RWPE2 (cell line): ENCODE measurements at regions not wholly inside any gene's neighbourhood (a gene's known extent, or its start where the extent isn't known, plus 50 kb on each side); places are given as distances from the start of the nearest gene placed in this dataset.

Experiments
- ATAC-seq: fragments of 200-7000 bp; cut with Tn5 transposase; 3 replicates; pipeline ENCODE4 v1.9.1; 2021; ENCODE audit warnings: low read depth
- DNase-seq: peaks from one replicate; pipeline ENCODE4 v3.0.0-alpha.2; 2020; ENCODE audit warnings: low spot score
- H3K27ac ChIP-seq: fragments of 450-650 bp; 2 replicates; pipeline ENCODE4 v1.5.1; 2017; ENCODE audit warnings: mild to moderate bottlenecking; ENCODE audit not compliant: poor library complexity, severe bottlenecking
- H3K27me3 ChIP-seq: fragments of 250-450 bp; sonication (Bioruptor Pico); 2 replicates; pipeline ENCODE4 v1.5.1; 2021; ENCODE audit warnings: mild to moderate bottlenecking, moderate library complexity; ENCODE audit not compliant: insufficient read depth, poor library complexity, severe bottlenecking
- H3K36me3 ChIP-seq: fragments of 250-450 bp; sonication (Bioruptor Pico); 2 replicates; pipeline ENCODE4 v1.5.1; 2020; ENCODE audit warnings: low read depth, mild to moderate bottlenecking, moderate library complexity
- H3K4me1 ChIP-seq: fragments of 250-450 bp; sonication (Bioruptor Pico); 2 replicates; pipeline ENCODE4 v1.5.1; 2021; ENCODE audit warnings: mild to moderate bottlenecking, moderate library complexity; ENCODE audit not compliant: insufficient read depth, poor library complexity, severe bottlenecking
- H3K4me3 ChIP-seq: fragments of 250-450 bp; sonication (Bioruptor Pico); 2 replicates; pipeline ENCODE4 v1.5.1; 2021; ENCODE audit warnings: mild to moderate bottlenecking, moderate library complexity; ENCODE audit not compliant: severe bottlenecking
- H3K9me3 ChIP-seq: fragments of 250-450 bp; sonication (Bioruptor Pico); 2 replicates; pipeline ENCODE4 v1.5.1; 2021; ENCODE audit warnings: mild to moderate bottlenecking, moderate library complexity; ENCODE audit not compliant: severe bottlenecking
- TF ChIP-seq, protein P1 (sequence below): fragments of 450-650 bp; IDR thresholded peaks from one replicate; pipeline ENCODE4 v1.5.1; 2017; ENCODE audit warnings: mild to moderate bottlenecking, moderate library complexity; ENCODE audit not compliant: poor library complexity, severe bottlenecking

DNA sequence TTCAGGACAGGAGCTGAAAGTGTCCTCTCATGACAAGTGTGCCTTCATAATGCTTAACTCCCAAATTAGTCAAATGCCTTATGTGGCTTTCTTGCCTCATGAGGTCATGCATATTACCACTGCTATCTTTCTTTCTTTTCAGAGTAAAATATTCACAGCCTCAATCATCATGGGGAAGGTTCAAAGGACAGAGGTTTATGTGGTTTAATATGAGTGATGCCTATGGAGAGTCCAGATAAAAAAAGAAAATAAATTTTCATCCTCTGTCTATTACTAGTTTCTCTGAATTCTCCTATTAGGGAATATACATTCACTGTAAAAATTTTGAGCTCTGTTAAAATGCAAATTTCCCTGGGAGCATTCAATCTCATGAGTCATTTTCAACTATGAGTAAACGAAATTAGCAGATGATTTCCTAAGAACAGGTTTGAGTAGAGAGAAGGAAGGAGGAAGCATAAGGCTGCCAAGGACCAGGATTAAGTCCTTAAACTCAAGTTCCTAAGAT is 396.9 kb upstream of the ADGRB3 start:
- Histone ChIP-seq H3K9me3 (no peaks in the 10 kb centered on the region), H3K27ac (no peak overlapping the region), H3K27me3 (no peaks in the 10 kb centered on the region), H3K36me3 (no peaks in the 10 kb centered on the region), H3K4me3 (no peak overlapping the region), H3K4me1 (peaks cover 22% of the 10 kb centered on the region)
- TF ChIP-seq, protein P1, sequence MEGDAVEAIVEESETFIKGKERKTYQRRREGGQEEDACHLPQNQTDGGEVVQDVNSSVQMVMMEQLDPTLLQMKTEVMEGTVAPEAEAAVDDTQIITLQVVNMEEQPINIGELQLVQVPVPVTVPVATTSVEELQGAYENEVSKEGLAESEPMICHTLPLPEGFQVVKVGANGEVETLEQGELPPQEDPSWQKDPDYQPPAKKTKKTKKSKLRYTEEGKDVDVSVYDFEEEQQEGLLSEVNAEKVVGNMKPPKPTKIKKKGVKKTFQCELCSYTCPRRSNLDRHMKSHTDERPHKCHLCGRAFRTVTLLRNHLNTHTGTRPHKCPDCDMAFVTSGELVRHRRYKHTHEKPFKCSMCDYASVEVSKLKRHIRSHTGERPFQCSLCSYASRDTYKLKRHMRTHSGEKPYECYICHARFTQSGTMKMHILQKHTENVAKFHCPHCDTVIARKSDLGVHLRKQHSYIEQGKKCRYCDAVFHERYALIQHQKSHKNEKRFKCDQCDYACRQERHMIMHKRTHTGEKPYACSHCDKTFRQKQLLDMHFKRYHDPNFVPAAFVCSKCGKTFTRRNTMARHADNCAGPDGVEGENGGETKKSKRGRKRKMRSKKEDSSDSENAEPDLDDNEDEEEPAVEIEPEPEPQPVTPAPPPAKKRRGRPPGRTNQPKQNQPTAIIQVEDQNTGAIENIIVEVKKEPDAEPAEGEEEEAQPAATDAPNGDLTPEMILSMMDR, result no peak
- DNase-seq, result no peak
- ATAC-seq, result peak; percentile 54; the same call in 2 of the 3 replicates

DNA sequence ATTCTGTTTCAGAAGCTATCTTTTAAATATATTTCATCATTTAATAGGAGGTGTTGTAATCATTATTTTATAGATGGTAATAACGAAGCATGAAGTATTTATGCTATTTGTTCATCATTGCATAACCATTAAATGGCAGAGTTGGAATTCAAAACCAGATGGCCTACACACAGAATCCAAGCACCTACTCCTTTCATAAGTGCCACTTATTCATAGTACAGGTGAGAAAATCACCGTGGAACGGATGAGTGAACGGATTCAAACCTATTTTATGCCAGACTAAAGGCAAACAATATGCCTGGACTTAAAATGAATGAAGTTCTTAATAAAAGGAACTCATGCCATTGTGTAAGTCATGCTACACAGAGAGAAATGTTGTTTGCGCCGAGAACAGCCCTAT is 397.9 kb upstream of the ADGRB3 start:
- H3K27ac ChIP-seq, result no peak overlapping the region
- H3K4me3 ChIP-seq, result no peak overlapping the region
- TF ChIP-seq, protein P1, result no peak
- peaks cover 22% of the 10 kb centered on the region for H3K4me1 ChIP-seq
- no peaks in the 10 kb centered on the region for H3K9me3 ChIP-seq
- DNase-seq (no peak), ATAC-seq (no peak)
- H3K27me3 ChIP-seq, result no peaks in the 10 kb centered on the region
- no peaks in the 10 kb centered on the region for H3K36me3 ChIP-seq

DNA sequence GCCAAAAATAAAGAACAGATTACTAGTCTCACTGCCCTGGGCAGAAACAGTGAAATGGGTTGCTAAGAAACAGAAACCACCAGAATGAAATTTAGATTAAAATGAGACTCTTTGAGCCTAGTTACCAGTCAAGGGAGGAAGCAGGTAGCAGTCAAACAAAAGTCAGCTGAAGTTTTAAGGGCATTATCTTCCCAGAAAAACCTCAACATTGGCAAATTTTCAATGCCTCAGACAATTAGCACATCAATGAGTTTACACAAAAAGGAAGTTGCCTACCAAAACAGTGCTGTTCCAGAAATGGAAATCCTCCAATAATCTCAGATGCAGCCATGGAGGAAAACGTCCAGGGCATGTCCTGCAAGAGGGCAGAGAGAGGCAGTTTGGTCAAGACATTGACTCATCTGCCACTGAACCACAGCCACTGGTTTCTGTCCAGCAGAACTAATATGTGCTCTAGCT is 399.7 kb upstream of the ADGRB3 start:
- no peaks in the 10 kb centered on the region for H3K9me3 ChIP-seq
- H3K4me1 ChIP-seq, result peaks cover 22% of the 10 kb centered on the region
- ATAC-seq, result no peak
- no peak for DNase-seq
- H3K27ac ChIP-seq, result no peak overlapping the region
- H3K27me3 ChIP-seq, result no peaks in the 10 kb centered on the region
- no peaks in the 10 kb centered on the region for H3K36me3 ChIP-seq
- TF ChIP-seq, protein P1, result no peak
- H3K4me3 ChIP-seq, result no peak overlapping the region

DNA sequence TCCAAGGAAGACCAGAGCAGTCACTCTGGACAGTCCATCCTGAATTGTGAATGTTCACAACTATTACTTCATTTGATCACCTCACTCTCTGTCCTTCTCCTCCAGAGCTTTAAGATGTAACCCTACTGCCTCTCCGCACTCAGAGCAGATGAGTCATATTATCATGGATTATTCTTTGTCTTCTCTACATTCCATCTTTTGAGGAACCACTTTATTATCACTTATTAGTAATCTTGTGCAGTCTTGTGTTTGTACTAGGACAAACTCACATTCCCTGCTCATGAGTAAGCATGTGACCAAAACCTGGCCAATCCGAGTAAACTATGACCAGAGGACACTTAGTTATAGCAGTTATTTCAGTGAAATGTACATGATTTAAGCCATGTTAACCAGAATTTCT is 401.5 kb upstream of the ADGRB3 start:
- Histone ChIP-seq H3K4me3 (no peak overlapping the region), H3K4me1 (peaks cover 13% of the 10 kb centered on the region), H3K9me3 (no peaks in the 10 kb centered on the region), H3K36me3 (no peaks in the 10 kb centered on the region), H3K27ac (no peak overlapping the region), H3K27me3 (no peaks in the 10 kb centered on the region)
- DNase-seq (no peak), ATAC-seq (peak; percentile 89)
- TF ChIP-seq, protein P1, result no peak

DNA sequence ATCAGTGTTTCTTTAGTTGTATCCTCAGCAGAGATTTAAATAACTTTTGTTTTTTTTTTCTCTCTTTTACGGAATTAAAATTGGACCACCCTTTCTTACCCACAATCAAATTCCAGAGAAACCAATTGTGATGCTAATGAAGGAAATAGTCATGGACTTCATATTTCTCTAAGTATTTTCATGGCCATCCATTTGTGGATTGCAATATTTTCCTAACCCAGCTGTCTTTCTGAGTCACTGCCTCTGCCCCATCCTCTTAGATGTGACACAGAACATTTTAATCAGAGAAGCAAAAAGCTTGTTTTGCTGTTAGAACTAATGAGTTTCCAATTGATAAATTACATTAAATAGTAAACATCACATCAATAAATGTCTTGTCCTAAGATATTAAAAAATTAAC is 405.5 kb upstream of the ADGRB3 start:
- no peak for DNase-seq
- TF ChIP-seq, protein P1, result no peak

More for the DNA sequence above, 405.5 kb upstream of the ADGRB3 start:
- no peak overlapping the region for H3K4me3 ChIP-seq
- no peak overlapping the region for H3K27ac ChIP-seq
- H3K36me3 ChIP-seq, result no peaks in the 10 kb centered on the region
- peaks cover 10% of the 10 kb centered on the region for H3K4me1 ChIP-seq
- H3K27me3 ChIP-seq, result no peaks in the 10 kb centered on the region
- no peaks in the 10 kb centered on the region for H3K9me3 ChIP-seq
- no peak for ATAC-seq
